ENCODE measurements at regions not wholly inside any gene's neighbourhood (a gene's known extent, or its start where the extent isn't known, plus 50 kb on each side); places are given as distances from the start of the nearest gene placed in this dataset.

DNA sequence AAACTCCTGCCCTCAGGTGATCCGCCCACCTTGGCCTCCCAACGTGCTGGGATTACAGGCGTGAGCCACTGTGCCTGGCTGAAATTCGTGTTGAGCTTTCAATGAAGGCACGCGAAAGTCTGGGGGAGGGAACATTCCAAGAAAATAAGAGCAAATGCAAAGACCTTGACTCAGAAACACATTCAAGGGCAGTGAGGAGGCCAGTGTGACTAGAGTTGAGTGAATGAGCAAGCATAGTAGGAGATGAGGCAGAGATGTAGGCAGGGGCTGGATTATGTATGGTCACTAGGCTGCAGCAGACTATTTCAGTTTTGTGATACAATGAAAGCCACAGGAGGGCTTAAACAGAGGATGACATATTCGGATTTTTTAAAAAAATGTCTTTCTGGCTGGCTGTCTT, 67.0 kb downstream of the SCN11A start:
- Histone ChIP-seq H4K91ac (ENCODE audit: insufficient read depth, low read depth, low read length) (peak overlapping the region; percentile 2; the same call in 1 of the 2 replicates), H3K23ac (ENCODE audit: low read depth, low read length) (0 out of 2 replicates have a peak overlapping the region, but pooled peaks have one; percentile 8), H3K9me3 (ENCODE audit: control insufficient read depth, insufficient read depth, low read length) (no peaks in the 10 kb centered on the region), H3K9ac (ENCODE audit: low read depth, low read length) (no peak overlapping the region), H4K8ac (ENCODE audit: low read depth in 2 of 2, low read length in 2 of 2) (peak overlapping the region in 1 of 2 experiments; percentile 3; a peak in 1 of 4 replicates), H3K4ac (ENCODE audit: low read depth, low read length) (peak overlapping the region; percentile 77), H2AK9ac (replicated peaks; ENCODE audit: low read depth, low read length, poor library complexity) (no peak overlapping the region), H2BK5ac (ENCODE audit: low read depth, low read length, poor library complexity, severe bottlenecking) (peak overlapping the region; percentile 49), H2BK20ac (ENCODE audit: low read depth, low read length) (peak overlapping the region; percentile 57), H2BK120ac (ENCODE audit: low read depth, low read length) (peak overlapping the region; percentile 58), H3K27me3 (ENCODE audit: control insufficient read depth, insufficient read depth, low read length) (no peaks in the 10 kb centered on the region), H3K9me1 (ENCODE audit: insufficient read depth, low read length) (peaks cover 27% of the 10 kb centered on the region), H2AFZ (replicated peaks; ENCODE audit: low read length, poor library complexity) (peak overlapping the region; percentile 38), H3K56ac (ENCODE audit: extremely low read depth, insufficient read depth, low read length) (no peak overlapping the region), H3K18ac (ENCODE audit: low read depth, low read length) (peak overlapping the region; percentile 16; the same call in 1 of the 2 replicates), H3K36me3 (ENCODE audit: control insufficient read depth, insufficient read depth, low read length) (no peaks in the 10 kb centered on the region), H3K14ac (replicated peaks; ENCODE audit: low read depth, low read length) (peak overlapping the region; percentile 79), H4K5ac (ENCODE audit: low read depth, low read length) (no peak overlapping the region), H2BK15ac (ENCODE audit: low read depth, low read length) (peak overlapping the region; percentile 27; the same call in 1 of the 3 replicates), H3K4me3 (ENCODE audit: insufficient read depth, low read depth, low read length) (no peak overlapping the region), H2AK5ac (ENCODE audit: low read depth, low read length) (peak overlapping the region; percentile 61), H3K4me1 (ENCODE audit: control insufficient read depth, insufficient read depth, low read length) (peaks cover 21% of the 10 kb centered on the region), H3K27ac (ENCODE audit: insufficient read depth, low read length) (no peak overlapping the region), H4K20me1 (ENCODE audit: insufficient read depth, low read length) (no peaks in the 10 kb centered on the region), H3K4me2 (ENCODE audit: low read depth, low read length) (no peak overlapping the region), H3K79me1 (ENCODE audit: low read depth in 1 of 2, low read length in 2 of 2) (peaks cover 0 to 18% of the 10 kb centered on the region in 2 experiments; a peak in 3 of 4 replicates)
- dilution Hi-C loops (cut with HindIII; ENCODE audit: low sequenced_read_pairs, unreplicated experiment) (no loop called here), in situ Hi-C loops (cut with MboI; ENCODE audit: low sequenced_read_pairs) (no loop called here), intact Hi-C loops (cut with micrococcal nuclease) (no loop called here)
- no peak for ATAC-seq (ENCODE audit: low read depth)
- TF ChIP-seq BHLHE40 (IDR thresholded peaks at IDR 0.05; ENCODE audit: low read depth, low read length) = no peak
- no peak for TF ChIP-seq RFX5 (IDR thresholded peaks at IDR 0.05; ENCODE audit: low read depth, low read length)
- TF ChIP-seq FOS (IDR thresholded peaks at IDR 0.05; ENCODE audit: low read depth, low read length) = no peak
- CTCF ChIA-PET = interaction anchor here (0.5 to 2.3 kb wide), 2 partner anchors 24 to 357 kb away, joined by 3 to 8 read pairs; no protein-coding TSS in a partner anchor
- DNase-seq = peak; percentile 57
- BruUV-seq (replicated peaks) = no TSS peak
- POLR2A ChIA-PET (ENCODE audit: unreplicated experiment) = no interaction called here
- WGBS, 2 experiments (ENCODE audit: extremely low coverage in 2 of 2, insufficient read length in 1 of 2) = 67% methylated on average over 6 of the region's 7 CpGs; no CpG with 5 or more reads in 1 of the 2 experiments

Measured in IMR-90 (cell line).